GM12872 (cell line): ENCODE measurements at regions not wholly inside any gene's neighbourhood (a gene's known extent, or its start where the extent isn't known, plus 50 kb on each side); places are given as distances from the start of the nearest gene placed in this dataset.

Experiments used
- CTCF ChIP-seq: IDR thresholded peaks from 3 replicates; pipeline ENCODE4 v1.5.1; 2011; ENCODE audit warnings: low read depth, mild to moderate bottlenecking, low read length, moderate library complexity; ENCODE audit not compliant: insufficient read depth

GRCh38 chr11:28743061-28743550, 634.9 kb downstream of the METTL15 start:
- TF ChIP-seq CTCF = no peak

- TF ChIP-seq CTCF = no peak
These were observed 631.5 kb downstream of the METTL15 start for GRCh38 chr11:28739489-28740280.

- no peak for TF ChIP-seq CTCF
These were observed 630.4 kb downstream of the METTL15 start for GRCh38 chr11:28738549-28738948.

GRCh38 chr11:28736256-28736655, 628.1 kb downstream of the METTL15 start:
- no peak for TF ChIP-seq CTCF

- TF ChIP-seq CTCF = no peak
These were observed 627.3 kb downstream of the METTL15 start for GRCh38 chr11:28735511-28735910.

GRCh38 chr11:28730889-28731288, 622.7 kb downstream of the METTL15 start:
- TF ChIP-seq CTCF = no peak

- no peak for TF ChIP-seq CTCF
These were observed 622.1 kb downstream of the METTL15 start for GRCh38 chr11:28730336-28730735.
